ENCODE measurements at regions not wholly inside any gene's neighbourhood (a gene's known extent, or its start where the extent isn't known, plus 50 kb on each side); places are given as distances from the start of the nearest gene placed in this dataset.

- no peak overlapping the region for H3K14ac ChIP-seq (ENCODE audit: insufficient read depth, low read length)
- no peak overlapping the region for H4K91ac ChIP-seq (ENCODE audit: insufficient read length, low read depth, low read length)
- no peak overlapping the region for H3K56ac ChIP-seq (ENCODE audit: insufficient read length, low read depth, low read length)
- TF ChIP-seq, protein P1, sequence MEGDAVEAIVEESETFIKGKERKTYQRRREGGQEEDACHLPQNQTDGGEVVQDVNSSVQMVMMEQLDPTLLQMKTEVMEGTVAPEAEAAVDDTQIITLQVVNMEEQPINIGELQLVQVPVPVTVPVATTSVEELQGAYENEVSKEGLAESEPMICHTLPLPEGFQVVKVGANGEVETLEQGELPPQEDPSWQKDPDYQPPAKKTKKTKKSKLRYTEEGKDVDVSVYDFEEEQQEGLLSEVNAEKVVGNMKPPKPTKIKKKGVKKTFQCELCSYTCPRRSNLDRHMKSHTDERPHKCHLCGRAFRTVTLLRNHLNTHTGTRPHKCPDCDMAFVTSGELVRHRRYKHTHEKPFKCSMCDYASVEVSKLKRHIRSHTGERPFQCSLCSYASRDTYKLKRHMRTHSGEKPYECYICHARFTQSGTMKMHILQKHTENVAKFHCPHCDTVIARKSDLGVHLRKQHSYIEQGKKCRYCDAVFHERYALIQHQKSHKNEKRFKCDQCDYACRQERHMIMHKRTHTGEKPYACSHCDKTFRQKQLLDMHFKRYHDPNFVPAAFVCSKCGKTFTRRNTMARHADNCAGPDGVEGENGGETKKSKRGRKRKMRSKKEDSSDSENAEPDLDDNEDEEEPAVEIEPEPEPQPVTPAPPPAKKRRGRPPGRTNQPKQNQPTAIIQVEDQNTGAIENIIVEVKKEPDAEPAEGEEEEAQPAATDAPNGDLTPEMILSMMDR (conservative IDR thresholded peaks at IDR 0.05): no peak
- peaks cover 4 to 6% of the 10 kb centered on the region in 2 experiments; a peak in 3 of 4 replicates for H3K4me1 Mint-ChIP-seq
- H2BK5ac ChIP-seq (ENCODE audit: insufficient read length, low read length): no peak overlapping the region
- H3K23ac ChIP-seq (ENCODE audit: insufficient read length, low read depth, low read length): no peak overlapping the region
- H2BK12ac ChIP-seq (ENCODE audit: insufficient read length, low read depth, low read length): no peak overlapping the region
- H2BK120ac ChIP-seq (ENCODE audit: low read depth, low read length, poor library complexity, severe bottlenecking): no peak overlapping the region
- no peaks in the 10 kb centered on the region for H4K20me1 ChIP-seq (ENCODE audit: control insufficient read depth, insufficient read depth, insufficient read length)
- H3T11ph ChIP-seq (ENCODE audit: low read length): no peak overlapping the region
- no peak overlapping the region for H3K4me3 Mint-ChIP-seq
- H3K27me3 Mint-ChIP-seq (ENCODE audit: low read depth): no peaks in the 10 kb centered on the region
- no peak overlapping the region for H2AFZ ChIP-seq (ENCODE audit: low read length)
- H3K36me3 Mint-ChIP-seq (ENCODE audit: insufficient read depth in 1 of 3, low read depth in 3 of 3): no peaks in the 10 kb centered on the region
- no peaks in the 10 kb centered on the region for H3K9me3 ChIP-seq (ENCODE audit: control insufficient read depth, low read depth, low read length)
- peaks cover 3% of the 10 kb centered on the region; the same call in 1 of the 2 replicates for H3K4me1 ChIP-seq (ENCODE audit: insufficient read depth, low read length)
- no peak overlapping the region for H2BK15ac ChIP-seq (ENCODE audit: low read depth, low read length)
- no peaks in the 10 kb centered on the region for H3K9me3 Mint-ChIP-seq
- H3K79me1 ChIP-seq (ENCODE audit: insufficient read depth, low read depth, low read length, poor library complexity, severe bottlenecking): no peaks in the 10 kb centered on the region
- H4K5ac ChIP-seq (ENCODE audit: insufficient read length, low read depth, low read length): no peak overlapping the region
- H3K79me2 ChIP-seq (ENCODE audit: insufficient read depth, low read length): no peaks in the 10 kb centered on the region
- WGBS (ENCODE audit: extremely low coverage, insufficient read length, low lambda C conversion rate): 100% methylated on average over 1 of the region's 4 CpGs
- no peak for DNase-seq
- H3K4me2 ChIP-seq (ENCODE audit: insufficient read depth, insufficient read length, low read length): no peak overlapping the region
- H3K18ac ChIP-seq (ENCODE audit: insufficient read length, low read depth, low read length): no peak overlapping the region
- H3K27me3 ChIP-seq (ENCODE audit: insufficient read depth, low read length): no peaks in the 10 kb centered on the region
- H3K23me2 ChIP-seq (ENCODE audit: insufficient read length, low read depth, low read length, poor library complexity, severe bottlenecking): no peaks in the 10 kb centered on the region
- no peak overlapping the region for H2AK5ac ChIP-seq (ENCODE audit: insufficient read length, low read length)
- H2BK20ac ChIP-seq (ENCODE audit: low read depth, low read length, poor library complexity, severe bottlenecking): no peak overlapping the region
- no peak overlapping the region for H3K27ac Mint-ChIP-seq
- no peak overlapping the region for H3K9ac ChIP-seq (ENCODE audit: extremely low read depth, insufficient read length, low read length)
- no peak overlapping the region for H4K8ac ChIP-seq (replicated peaks; ENCODE audit: insufficient read length, low read depth, low read length)
- no peak overlapping the region for H3K4ac ChIP-seq (ENCODE audit: low read depth, low read length)
- H3K27ac ChIP-seq (ENCODE audit: insufficient read length, low read depth, low read length): no peak overlapping the region
Measured at GRCh38 chr15:29360152-29360551, 90.5 kb upstream of the NSMCE3 start.

Measured in H9 (cell line).